ENCODE measurements at regions not wholly inside any gene's neighbourhood (a gene's known extent, or its start where the extent isn't known, plus 50 kb on each side); places are given as distances from the start of the nearest gene placed in this dataset.
A peak's percentile ranks its signal among the peaks of the same experiment; 100 is the strongest.

- TF ChIP-seq PRPF4 (IDR thresholded peaks at IDR 0.05; ENCODE audit: insufficient read depth, low read depth, low read length, poor library complexity, severe bottlenecking) (no peak), ILK (tag; IDR thresholded peaks at IDR 0.05; ENCODE audit: borderline replicate concordance, low read depth) (no peak), GMEB1 (CRISPR knock-in tag; IDR thresholded peaks at IDR 0.05) (no peak), XRCC3 (IDR thresholded peaks at IDR 0.05) (no peak), ATF3 (IDR thresholded peaks at IDR 0.05) (no peak), ATF3 (CRISPR knock-in tag; conservative IDR thresholded peaks at IDR 0.05) (no peak), SREBF2 (CRISPR knock-in tag; IDR thresholded peaks at IDR 0.05) (no peak), RNF219 (CRISPR knock-in tag; IDR thresholded peaks at IDR 0.05) (no peak), ZNF696 (CRISPR knock-in tag; conservative IDR thresholded peaks at IDR 0.05) (no peak), SPI1 (IDR thresholded peaks at IDR 0.05; ENCODE audit: borderline replicate concordance, low read depth, low read length) (0 out of 2 replicates have a peak, but pooled peaks have one; percentile 21), TAF7 (tag; IDR thresholded peaks at IDR 0.05) (no peak), BACH1 (tag; IDR thresholded peaks at IDR 0.05) (no peak), ZNF644 (tag; IDR thresholded peaks at IDR 0.05; ENCODE audit: low read depth) (peak; percentile 56; the same call in 1 of the 2 replicates), GTF3C2 (IDR thresholded peaks at IDR 0.05; ENCODE audit: borderline replicate concordance, extremely low read depth, insufficient read length) (no peak), ARHGAP35 (IDR thresholded peaks at IDR 0.05; ENCODE audit: partially characterized antibody) (no peak), SNIP1 (IDR thresholded peaks at IDR 0.05; ENCODE audit: low read depth) (no peak), ZNF507 (tag; conservative IDR thresholded peaks at IDR 0.05) (no peak), ZFP91 (CRISPR knock-in tag; IDR thresholded peaks at IDR 0.05) (no peak), KAT7 (CRISPR knock-in tag; IDR thresholded peaks at IDR 0.05; ENCODE audit: borderline replicate concordance) (no peak)
These were observed 147.0 kb upstream of the ID2 start (continued) for GRCh38 chr2:8534729-8535468.

Measured in K562 (cell line).